DLD1 (cell line): ENCODE measurements at regions not wholly inside any gene's neighbourhood (a gene's known extent, or its start where the extent isn't known, plus 50 kb on each side); places are given as distances from the start of the nearest gene placed in this dataset.

ENCODE experiments used
- in situ Hi-C: cut with HindIII; loops from 2 replicates; pipeline ENCODE4 v1.10.0; 2017; ENCODE audit warnings: low sequenced_read_pairs

GRCh38 chr2:22634167-22634566 lies 750.8 kb upstream of the KLHL29 start:
- in situ Hi-C loops: no loop called here

GRCh38 chr2:22656426-22656825 lies 728.6 kb upstream of the KLHL29 start:
- in situ Hi-C loops: no loop called here

GRCh38 chr2:22673529-22673928 lies 711.5 kb upstream of the KLHL29 start:
- in situ Hi-C loops: no loop called here

GRCh38 chr2:22683914-22684313 lies 701.1 kb upstream of the KLHL29 start:
- in situ Hi-C loops: no loop called here

- in situ Hi-C loops: no loop called here
These were observed 694.9 kb upstream of the KLHL29 start for GRCh38 chr2:22690096-22690495.

- in situ Hi-C loops: no loop called here
These were observed 693.3 kb upstream of the KLHL29 start for GRCh38 chr2:22691666-22692065.

- in situ Hi-C loops: no loop called here
These were observed 692.2 kb upstream of the KLHL29 start for GRCh38 chr2:22692746-22693145.

- in situ Hi-C loops: no loop called here
These were observed 690.7 kb upstream of the KLHL29 start for GRCh38 chr2:22694300-22694699.

- in situ Hi-C loops: no loop called here
These were observed 690.1 kb upstream of the KLHL29 start for GRCh38 chr2:22694856-22695255.

- in situ Hi-C loops: no loop called here
These were observed 687.8 kb upstream of the KLHL29 start for GRCh38 chr2:22697054-22697788.

GRCh38 chr2:22701561-22702160 lies 683.3 kb upstream of the KLHL29 start:
- in situ Hi-C loops: no loop called here

- in situ Hi-C loops: no loop called here
These were observed 681.6 kb upstream of the KLHL29 start for GRCh38 chr2:22703286-22703920.

GRCh38 chr2:22719396-22719795 lies 665.6 kb upstream of the KLHL29 start:
- in situ Hi-C loops: no loop called here

GRCh38 chr2:22729466-22729865 lies 655.5 kb upstream of the KLHL29 start:
- in situ Hi-C loops: no loop called here

- in situ Hi-C loops: no loop called here
These were observed 650.5 kb upstream of the KLHL29 start for GRCh38 chr2:22734373-22735045.

GRCh38 chr2:22737144-22737543 lies 647.8 kb upstream of the KLHL29 start:
- in situ Hi-C loops: no loop called here

GRCh38 chr2:22741216-22741615 lies 643.8 kb upstream of the KLHL29 start:
- in situ Hi-C loops: no loop called here

- in situ Hi-C loops: no loop called here
These were observed 636.1 kb upstream of the KLHL29 start for GRCh38 chr2:22748909-22749308.

GRCh38 chr2:22753476-22753875 lies 631.5 kb upstream of the KLHL29 start:
- in situ Hi-C loops: no loop called here

GRCh38 chr2:22756276-22757043 lies 628.5 kb upstream of the KLHL29 start:
- in situ Hi-C loops: no loop called here

- in situ Hi-C loops: no loop called here
These were observed 615.5 kb upstream of the KLHL29 start for GRCh38 chr2:22769497-22769896.
